Loucy (cell line): ENCODE measurements at regions not wholly inside any gene's neighbourhood (a gene's known extent, or its start where the extent isn't known, plus 50 kb on each side); places are given as distances from the start of the nearest gene placed in this dataset.

Experiments
- H2AFZ ChIP-seq: fragments of 200-600 bp; sonication (generic); 2 replicates; pipeline ENCODE4 v1.6.0; 2016; ENCODE audit warnings: antibody characterized with exemption, mild to moderate bottlenecking, low read length, moderate library complexity
- H3F3A ChIP-seq: fragments of 200-600 bp; 2 replicates; pipeline ENCODE4 v1.6.0; 2016; ENCODE audit warnings: antibody characterized with exemption, low read depth, mild to moderate bottlenecking
- H3K27me3 ChIP-seq: fragments of 200-600 bp; sonication (generic); 2 replicates; pipeline ENCODE4 v1.6.1; 2014; ENCODE audit warnings: low read length, mild to moderate bottlenecking; ENCODE audit not compliant: insufficient read depth, poor library complexity, severe bottlenecking
- H3K36me3 ChIP-seq: fragments of 200-600 bp; sonication (generic); 2 replicates; pipeline ENCODE4 v1.6.1; 2016; ENCODE audit warnings: low read length; ENCODE audit not compliant: insufficient read depth
- H3K4me1 ChIP-seq: fragments of 200-600 bp; sonication (generic); 2 replicates; pipeline ENCODE4 v1.5.1; 2014; ENCODE audit warnings: low read length, mild to moderate bottlenecking; ENCODE audit not compliant: insufficient read depth, poor library complexity, severe bottlenecking
- H3K4me2 ChIP-seq: fragments of 200-600 bp; sonication (generic); 2 replicates; pipeline ENCODE4 v1.6.0; 2014; ENCODE audit warnings: antibody characterized with exemption, low read length, low read depth, mild to moderate bottlenecking; ENCODE audit not compliant: poor library complexity, severe bottlenecking
- H3K4me3 ChIP-seq: fragments of 200-600 bp; sonication (generic); 2 replicates; pipeline ENCODE4 v1.5.1; 2014; ENCODE audit warnings: low read length, mild to moderate bottlenecking, mixed read lengths; ENCODE audit not compliant: poor library complexity, severe bottlenecking
- H3K79me2 ChIP-seq: fragments of 200-600 bp; sonication (generic); 2 replicates; pipeline ENCODE4 v1.6.1; 2014; ENCODE audit warnings: low read length; ENCODE audit not compliant: insufficient read depth
- H3K9ac ChIP-seq: fragments of 200-600 bp; sonication (generic); 2 replicates; pipeline ENCODE4 v1.6.0; 2014; ENCODE audit warnings: mild to moderate bottlenecking, low read depth, low read length, moderate library complexity; ENCODE audit not compliant: poor library complexity, severe bottlenecking
- H3K9me2 ChIP-seq: fragments of 200-600 bp; sonication (generic); replicated peaks from 2 replicates; pipeline ENCODE4 v1.6.1; 2016; ENCODE audit warnings: low read depth, low read length, mixed read lengths
- H3K9me3 ChIP-seq: fragments of 200-600 bp; sonication (generic); 2 replicates; pipeline ENCODE4 v1.6.1; 2014; ENCODE audit warnings: mild to moderate bottlenecking, antibody characterized with exemption, low read length, low read depth; ENCODE audit not compliant: insufficient read depth
- H4K20me1 ChIP-seq: fragments of 200-600 bp; sonication (generic); 2 replicates; pipeline ENCODE4 v1.6.0; 2014; ENCODE audit warnings: antibody characterized with exemption, low read length, mild to moderate bottlenecking; ENCODE audit not compliant: insufficient read depth, poor library complexity, severe bottlenecking
- CTCF ChIP-seq: fragments of 200-600 bp; sonication (generic); conservative IDR thresholded peaks from 2 replicates; pipeline ENCODE4 v1.5.1; 2014; ENCODE audit warnings: mild to moderate bottlenecking, antibody characterized with exemption, low read length
- EZH2phosphoT487 ChIP-seq: fragments of 200-600 bp; IDR thresholded peaks from 2 replicates; pipeline ENCODE4 v1.6.1; 2018; ENCODE audit warnings: antibody characterized with exemption, mild to moderate bottlenecking, moderate library complexity, borderline replicate concordance

GRCh38 chr11:27238811-27239210 is 124.2 kb downstream of the CCDC34 start:
- Histone ChIP-seq H4K20me1 (no peaks in the 10 kb centered on the region), H3K9me3 (no peaks in the 10 kb centered on the region), H2AFZ (no peak overlapping the region), H3K4me1 (no peaks in the 10 kb centered on the region), H3K36me3 (no peaks in the 10 kb centered on the region), H3K27me3 (no peaks in the 10 kb centered on the region), H3K9me2 (no peaks in the 10 kb centered on the region), H3K79me2 (no peaks in the 10 kb centered on the region), H3K9ac (no peak overlapping the region), H3F3A (no peaks in the 10 kb centered on the region), H3K4me3 (no peak overlapping the region), H3K4me2 (no peak overlapping the region)
- TF ChIP-seq CTCF (no peak), EZH2phosphoT487 (no peak)

GRCh38 chr11:27237643-27238042 is 125.4 kb downstream of the CCDC34 start:
- H2AFZ ChIP-seq = no peak overlapping the region
- H3K79me2 ChIP-seq = no peaks in the 10 kb centered on the region
- H3K4me1 ChIP-seq = no peaks in the 10 kb centered on the region
- no peaks in the 10 kb centered on the region for H3K9me3 ChIP-seq
- no peak overlapping the region for H3K9ac ChIP-seq
- H3K36me3 ChIP-seq = no peaks in the 10 kb centered on the region
- no peaks in the 10 kb centered on the region for H3K9me2 ChIP-seq
- TF ChIP-seq CTCF (no peak), EZH2phosphoT487 (no peak)
- no peak overlapping the region for H3K4me2 ChIP-seq
- no peak overlapping the region for H3K4me3 ChIP-seq
- no peaks in the 10 kb centered on the region for H3F3A ChIP-seq
- H4K20me1 ChIP-seq = no peaks in the 10 kb centered on the region
- H3K27me3 ChIP-seq = no peaks in the 10 kb centered on the region

- Histone ChIP-seq H3K4me3 (no peak overlapping the region), H3K4me1 (no peaks in the 10 kb centered on the region), H3K36me3 (no peaks in the 10 kb centered on the region), H3F3A (no peaks in the 10 kb centered on the region), H3K9me2 (no peaks in the 10 kb centered on the region), H2AFZ (no peak overlapping the region), H3K9me3 (no peaks in the 10 kb centered on the region), H3K9ac (no peak overlapping the region), H3K79me2 (no peaks in the 10 kb centered on the region), H4K20me1 (no peaks in the 10 kb centered on the region), H3K27me3 (no peaks in the 10 kb centered on the region), H3K4me2 (no peak overlapping the region)
- TF ChIP-seq EZH2phosphoT487 = no peak
- TF ChIP-seq CTCF = no peak
Observed at GRCh38 chr11:27234961-27235360, 128.1 kb downstream of the CCDC34 start.
